Right lobe of liver (tissue), 4 donors: ENCODE measurements at regions not wholly inside any gene's neighbourhood (a gene's known extent, or its start where the extent isn't known, plus 50 kb on each side); places are given as distances from the start of the nearest gene placed in this dataset.

ENCODE experiments used
- POLR2A ChIP-seq: fragments of 450-650 bp; IDR thresholded peaks from one replicate; pipeline ENCODE4 v1.6.1; 2017; ENCODE audit warnings: antibody characterized with exemption, mild to moderate bottlenecking
- TF ChIP-seq, protein P1 (sequence below), 4 donors: fragments of 200-600 bp in 3 of 4; fragments of 450-650 bp in 1 of 4; IDR thresholded peaks; one replicate each; pipeline versions ENCODE4 v1.5.1 to v1.8.0; 2016 to 2022; ENCODE audit warnings: antibody characterized with exemption in 4 of 4, mild to moderate bottlenecking in 2 of 4
- donor health status: DM: no; HTN: no; CAD: no.
- donor health status: DM: no; HTN: no; CAD: no.
- donor health status: DM: no; HTN: yes; CAD: no.

DNA sequence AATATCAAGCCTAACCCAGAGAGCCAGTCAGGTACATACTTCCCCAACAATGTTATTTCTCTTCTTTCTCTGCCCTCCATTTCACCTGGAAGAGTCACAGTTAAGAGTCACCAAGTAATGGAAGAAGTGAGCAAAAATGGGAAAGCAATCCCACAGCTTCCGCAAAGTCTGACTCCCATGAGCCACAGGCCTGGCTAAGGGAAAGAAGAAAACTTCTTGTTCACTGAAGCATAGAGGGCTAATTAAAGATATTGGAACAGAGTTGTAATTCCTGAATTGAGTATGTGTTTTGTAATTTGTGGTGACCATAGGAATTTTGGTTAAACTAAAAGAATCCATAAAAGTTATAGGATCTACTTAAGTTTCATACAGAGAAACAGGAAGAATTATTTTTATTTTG lies 830.9 kb upstream of the PCDH20 start:
- TF ChIP-seq POLR2A: no peak
- TF ChIP-seq, protein P1, sequence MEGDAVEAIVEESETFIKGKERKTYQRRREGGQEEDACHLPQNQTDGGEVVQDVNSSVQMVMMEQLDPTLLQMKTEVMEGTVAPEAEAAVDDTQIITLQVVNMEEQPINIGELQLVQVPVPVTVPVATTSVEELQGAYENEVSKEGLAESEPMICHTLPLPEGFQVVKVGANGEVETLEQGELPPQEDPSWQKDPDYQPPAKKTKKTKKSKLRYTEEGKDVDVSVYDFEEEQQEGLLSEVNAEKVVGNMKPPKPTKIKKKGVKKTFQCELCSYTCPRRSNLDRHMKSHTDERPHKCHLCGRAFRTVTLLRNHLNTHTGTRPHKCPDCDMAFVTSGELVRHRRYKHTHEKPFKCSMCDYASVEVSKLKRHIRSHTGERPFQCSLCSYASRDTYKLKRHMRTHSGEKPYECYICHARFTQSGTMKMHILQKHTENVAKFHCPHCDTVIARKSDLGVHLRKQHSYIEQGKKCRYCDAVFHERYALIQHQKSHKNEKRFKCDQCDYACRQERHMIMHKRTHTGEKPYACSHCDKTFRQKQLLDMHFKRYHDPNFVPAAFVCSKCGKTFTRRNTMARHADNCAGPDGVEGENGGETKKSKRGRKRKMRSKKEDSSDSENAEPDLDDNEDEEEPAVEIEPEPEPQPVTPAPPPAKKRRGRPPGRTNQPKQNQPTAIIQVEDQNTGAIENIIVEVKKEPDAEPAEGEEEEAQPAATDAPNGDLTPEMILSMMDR (IDR thresholded peaks at IDR 0.05): no peak
